ENCODE measurements at regions not wholly inside any gene's neighbourhood (a gene's known extent, or its start where the extent isn't known, plus 50 kb on each side); places are given as distances from the start of the nearest gene placed in this dataset.

GRCh38 chr18:38198956-38199355 lies 633.4 kb upstream of the CELF4 start:
- no peak for TF ChIP-seq CTCF (IDR thresholded peaks at IDR 0.05)
- no peak for TF ChIP-seq POLR2A (IDR thresholded peaks at IDR 0.05)
